Duodenal mucosa (tissue), 2 donors: ENCODE measurements at regions not wholly inside any gene's neighbourhood (a gene's known extent, or its start where the extent isn't known, plus 50 kb on each side); places are given as distances from the start of the nearest gene placed in this dataset.
A peak's percentile ranks its signal among the peaks of the same experiment; 100 is the strongest.

Experiments used
- H3K27ac ChIP-seq: one replicate; pipeline ENCODE4 v1.7.0; 2013; ENCODE audit warnings: low read depth, low read length
- H3K27me3 ChIP-seq, 2 donors: one replicate each; pipeline ENCODE4 v1.7.0; 2013; ENCODE audit warnings: low read length in 2 of 2, control low read depth in 1 of 2; ENCODE audit not compliant: insufficient read depth in 2 of 2, control insufficient read depth in 1 of 2
- H3K36me3 ChIP-seq, 2 donors: one replicate each; pipeline ENCODE4 v1.7.0; 2013; ENCODE audit warnings: low read length in 2 of 2, control low read depth in 1 of 2; ENCODE audit not compliant: insufficient read depth in 2 of 2, control insufficient read depth in 1 of 2
- H3K4me1 ChIP-seq, 2 donors: one replicate each; pipeline ENCODE4 v1.7.0; 2013; ENCODE audit warnings: low read length in 2 of 2, control low read depth in 1 of 2; ENCODE audit not compliant: insufficient read depth in 2 of 2, control insufficient read depth in 1 of 2
- H3K4me3 ChIP-seq, 2 donors: one replicate each; pipeline ENCODE4 v1.7.0; 2013; ENCODE audit warnings: low read length in 2 of 2, low read depth in 1 of 2
- H3K9ac ChIP-seq, 2 donors: one replicate each; pipeline ENCODE4 v1.7.0; 2013; ENCODE audit warnings: low read length in 2 of 2, low read depth in 1 of 2
- H3K9me3 ChIP-seq, 2 donors: one replicate each; pipeline ENCODE4 v1.7.0; 2013; ENCODE audit warnings: low read length in 2 of 2, control low read depth in 1 of 2; ENCODE audit not compliant: control insufficient read depth in 1 of 2

GRCh38 chr6:81897793-81898192 is 145.3 kb upstream of the TENT5A start:
- Histone ChIP-seq H3K36me3 (no peaks in the 10 kb centered on the region), H3K9me3 (no peaks in the 10 kb centered on the region), H3K27me3 (no peaks in the 10 kb centered on the region), H3K9ac (no peak overlapping the region), H3K4me1 (peaks cover 19 to 26% of the 10 kb centered on the region in 2 donors), H3K4me3 (no peak overlapping the region), H3K27ac (no peak overlapping the region)

- no peaks in the 10 kb centered on the region for H3K36me3 ChIP-seq
- H3K9ac ChIP-seq = no peak overlapping the region
- H3K9me3 ChIP-seq = no peaks in the 10 kb centered on the region
- no peaks in the 10 kb centered on the region for H3K27me3 ChIP-seq
- no peak overlapping the region for H3K4me3 ChIP-seq
- peaks cover 19 to 26% of the 10 kb centered on the region in 2 donors for H3K4me1 ChIP-seq
- no peak overlapping the region for H3K27ac ChIP-seq
Measured at GRCh38 chr6:81896525-81897503, 144.3 kb upstream of the TENT5A start.

- Histone ChIP-seq H3K27ac (no peak overlapping the region), H3K4me1 (peaks cover 19 to 26% of the 10 kb centered on the region in 2 donors), H3K4me3 (no peak overlapping the region), H3K27me3 (no peaks in the 10 kb centered on the region), H3K9ac (no peak overlapping the region), H3K36me3 (no peaks in the 10 kb centered on the region), H3K9me3 (no peaks in the 10 kb centered on the region)
Measured at GRCh38 chr6:81895511-81896185, 143.2 kb upstream of the TENT5A start.

- H3K27ac ChIP-seq = no peak overlapping the region
- H3K9me3 ChIP-seq = no peaks in the 10 kb centered on the region
- H3K27me3 ChIP-seq = no peaks in the 10 kb centered on the region
- H3K4me3 ChIP-seq = peak overlapping the region in 1 of 2 donors; percentile 9
- peaks cover 19 to 26% of the 10 kb centered on the region in 2 donors for H3K4me1 ChIP-seq
- H3K36me3 ChIP-seq = no peaks in the 10 kb centered on the region
- H3K9ac ChIP-seq = no peak overlapping the region
Measured at GRCh38 chr6:81894788-81895271, 142.3 kb upstream of the TENT5A start.

- H3K4me3 ChIP-seq = no peak overlapping the region
- no peaks in the 10 kb centered on the region for H3K27me3 ChIP-seq
- H3K27ac ChIP-seq = no peak overlapping the region
- no peaks in the 10 kb centered on the region for H3K36me3 ChIP-seq
- H3K4me1 ChIP-seq = peaks cover 19 to 26% of the 10 kb centered on the region in 2 donors
- no peaks in the 10 kb centered on the region for H3K9me3 ChIP-seq
- no peak overlapping the region for H3K9ac ChIP-seq
Measured at GRCh38 chr6:81894306-81894705, 141.8 kb upstream of the TENT5A start.

- no peak overlapping the region for H3K27ac ChIP-seq
- no peaks in the 10 kb centered on the region for H3K36me3 ChIP-seq
- no peaks in the 10 kb centered on the region for H3K27me3 ChIP-seq
- H3K9ac ChIP-seq = no peak overlapping the region
- H3K4me3 ChIP-seq = no peak overlapping the region
- peaks cover 18 to 20% of the 10 kb centered on the region in 2 donors for H3K4me1 ChIP-seq
- H3K9me3 ChIP-seq = no peaks in the 10 kb centered on the region
Measured at GRCh38 chr6:81892891-81893290, 140.4 kb upstream of the TENT5A start.

GRCh38 chr6:81891874-81892273 is 139.4 kb upstream of the TENT5A start:
- peaks cover 11% of the 10 kb centered on the region in 2 donors for H3K4me1 ChIP-seq

GRCh38 chr6:81890846-81891245 is 138.4 kb upstream of the TENT5A start:
- Histone ChIP-seq H3K9ac (no peak overlapping the region), H3K36me3 (no peaks in the 10 kb centered on the region), H3K4me1 (peaks cover 10 to 11% of the 10 kb centered on the region in 2 donors), H3K4me3 (no peak overlapping the region), H3K9me3 (no peaks in the 10 kb centered on the region), H3K27me3 (no peaks in the 10 kb centered on the region), H3K27ac (no peak overlapping the region)

More at GRCh38 chr6:81891874-81892273, 139.4 kb upstream of the TENT5A start:
- H3K4me3 ChIP-seq = no peak overlapping the region
- no peak overlapping the region for H3K27ac ChIP-seq
- no peak overlapping the region for H3K9ac ChIP-seq
- no peaks in the 10 kb centered on the region for H3K9me3 ChIP-seq
- no peaks in the 10 kb centered on the region for H3K27me3 ChIP-seq
- H3K36me3 ChIP-seq = no peaks in the 10 kb centered on the region

GRCh38 chr6:81889377-81890053 is 137.0 kb upstream of the TENT5A start:
- Histone ChIP-seq H3K4me1 (peaks cover 0 to under 1% of the 10 kb centered on the region in 2 donors), H3K27ac (no peak overlapping the region), H3K9me3 (no peaks in the 10 kb centered on the region), H3K36me3 (no peaks in the 10 kb centered on the region), H3K27me3 (no peaks in the 10 kb centered on the region), H3K9ac (no peak overlapping the region), H3K4me3 (no peak overlapping the region)
